ENCODE measurements at regions not wholly inside any gene's neighbourhood (a gene's known extent, or its start where the extent isn't known, plus 50 kb on each side); places are given as distances from the start of the nearest gene placed in this dataset.

- TF ChIP-seq CTCF (conservative IDR thresholded peaks at IDR 0.05; ENCODE audit: low read length) (no peak), EZH2phosphoT487 (IDR thresholded peaks at IDR 0.05; ENCODE audit: borderline replicate concordance) (no peak)
These were observed 550.0 kb upstream of the TBX3 start for GRCh38 chr12:115233891-115234543.

Data from Loucy (cell line).